HEK293 (cell line): ENCODE measurements at regions not wholly inside any gene's neighbourhood (a gene's known extent, or its start where the extent isn't known, plus 50 kb on each side); places are given as distances from the start of the nearest gene placed in this dataset.

Experiments used
- CTCF ChIA-PET: fragments of 350-600 bp; formaldehyde crosslinking; extraction: SDS; loops from one replicate; lab custom pipeline; 2021; ENCODE audit warnings: antibody characterized with exemption; lab: Yijun Ruan, JAX
- POLR2A ChIA-PET: fragments of 300-600 bp; formaldehyde crosslinking; extraction: SDS; loops from one replicate; lab custom pipeline; 2020; ENCODE audit warnings: antibody characterized with exemption, inconsistent platforms; lab: Yijun Ruan, JAX
- H3K27ac ChIP-seq: fragments of 200-500 bp; sonication (Bioruptor generic); 2 replicates; pipeline ENCODE4 v1.5.1; 2014; ENCODE audit warnings: low read depth, low read length, control low read depth, inconsistent platforms; ENCODE audit errors: extremely low read depth
- H3K36me3 ChIP-seq, 2 experiments: fragments of 200-500 bp in 1 of 2; sonication (Bioruptor generic) in 1 of 2; 1 replicate in 1 of 2; 2 replicates in 1 of 2; pipeline ENCODE4 v1.5.1; 2014 to 2017; ENCODE audit warnings: inconsistent platforms in 2 of 2, low read length in 2 of 2; ENCODE audit not compliant: control insufficient read depth in 2 of 2, insufficient read depth in 1 of 2
- H3K4me1 ChIP-seq: fragments of 200-500 bp; sonication (Bioruptor generic); 2 replicates; pipeline ENCODE4 v1.5.1; 2014; ENCODE audit warnings: mild to moderate bottlenecking, low read length, inconsistent platforms; ENCODE audit not compliant: control insufficient read depth, insufficient read depth
- H3K4me3 ChIP-seq: 2 replicates; pipeline ENCODE4 v1.5.1; 2011; ENCODE audit warnings: low read depth, mild to moderate bottlenecking, control low read depth, low read length, moderate library complexity
- H3K9me3 ChIP-seq: fragments of 200-500 bp; sonication (Bioruptor generic); 2 replicates; pipeline ENCODE4 v1.5.1; 2014; ENCODE audit warnings: low read depth, low read length, inconsistent platforms; ENCODE audit not compliant: control insufficient read depth, insufficient read depth
- FEZF1 ChIP-seq: fragments of 450-650 bp; formaldehyde crosslinking; IDR thresholded peaks from 2 replicates; pipeline ENCODE4 v1.5.1; 2016; ENCODE audit warnings: missing biosample characterization, missing genetic modification characterization
- GLIS1 ChIP-seq: fragments of 450-650 bp; formaldehyde crosslinking; IDR thresholded peaks from 2 replicates; pipeline ENCODE4 v1.5.1; 2016; ENCODE audit warnings: missing biosample characterization, missing genetic modification characterization
- HOXC10 ChIP-seq: sonication (generic); formaldehyde crosslinking; IDR thresholded peaks from 2 replicates; pipeline ENCODE4 v1.8.1; 2023; ENCODE audit warnings: mild to moderate bottlenecking, missing genetic modification reagents
- INSM2 ChIP-seq: fragments of 450-650 bp; formaldehyde crosslinking; IDR thresholded peaks from 2 replicates; pipeline ENCODE4 v1.5.1; 2016; ENCODE audit warnings: missing biosample characterization, missing genetic modification characterization
- KLF7 ChIP-seq: fragments of 450-650 bp; formaldehyde crosslinking; IDR thresholded peaks from 2 replicates; pipeline ENCODE4 v1.5.1; 2016; ENCODE audit warnings: missing biosample characterization, missing genetic modification characterization, borderline replicate concordance
- PRDM2 ChIP-seq: fragments of 450-650 bp; formaldehyde crosslinking; IDR thresholded peaks from 2 replicates; pipeline ENCODE4 v1.5.1; 2016; ENCODE audit warnings: missing biosample characterization, missing genetic modification characterization, borderline replicate concordance
- TCF7L2 ChIP-seq: IDR thresholded peaks from 2 replicates; pipeline ENCODE4 v1.6.1; 2011; ENCODE audit warnings: low read depth, mild to moderate bottlenecking, inconsistent platforms, low read length, moderate library complexity, borderline replicate concordance
- ZBTB11 ChIP-seq: fragments of 450-650 bp; formaldehyde crosslinking; conservative IDR thresholded peaks from 2 replicates; pipeline ENCODE4 v1.5.1; 2016; ENCODE audit warnings: low read depth, missing biosample characterization, missing genetic modification characterization
- ZBTB26 ChIP-seq: fragments of 450-650 bp; formaldehyde crosslinking; optimal IDR thresholded peaks from 2 replicates; pipeline ENCODE3; 2016; ENCODE audit warnings: missing biosample characterization, mild to moderate bottlenecking, missing genetic modification characterization
- ZBTB48 ChIP-seq: fragments of 450-650 bp; formaldehyde crosslinking; IDR thresholded peaks from 2 replicates; pipeline ENCODE4 v1.5.1; 2016; ENCODE audit warnings: missing biosample characterization, missing genetic modification characterization
- ZFP41 ChIP-seq: fragments of 450-650 bp; formaldehyde crosslinking; IDR thresholded peaks from 2 replicates; pipeline ENCODE4 v1.5.1; 2016; ENCODE audit warnings: missing biosample characterization, missing genetic modification characterization, borderline replicate concordance
- ZNF121 ChIP-seq: fragments of 450-650 bp; formaldehyde crosslinking; IDR thresholded peaks from 2 replicates; pipeline ENCODE4 v1.5.1; 2016; ENCODE audit warnings: missing biosample characterization, missing genetic modification characterization
- ZNF266 ChIP-seq: fragments of 450-650 bp; formaldehyde crosslinking; IDR thresholded peaks from 2 replicates; pipeline ENCODE4 v1.5.1; 2016; ENCODE audit warnings: missing biosample characterization, missing genetic modification characterization, low read depth
- ZNF302 ChIP-seq: fragments of 450-650 bp; formaldehyde crosslinking; IDR thresholded peaks from 2 replicates; pipeline ENCODE4 v1.5.1; 2016; ENCODE audit warnings: missing biosample characterization, missing genetic modification characterization, low read depth
- ZNF394 ChIP-seq: fragments of 450-650 bp; formaldehyde crosslinking; IDR thresholded peaks from 2 replicates; pipeline ENCODE4 v1.5.1; 2016; ENCODE audit warnings: missing biosample characterization, missing genetic modification characterization, mild to moderate bottlenecking, moderate library complexity, borderline replicate concordance
- ZNF473 ChIP-seq: fragments of 450-650 bp; formaldehyde crosslinking; IDR thresholded peaks from 2 replicates; pipeline ENCODE4 v1.5.1; 2017; ENCODE audit warnings: missing biosample characterization, missing genetic modification characterization
- ZNF76 ChIP-seq: fragments of 450-650 bp; formaldehyde crosslinking; IDR thresholded peaks from 2 replicates; pipeline ENCODE4; 2016; ENCODE audit warnings: low read depth, missing biosample characterization, missing genetic modification characterization, borderline replicate concordance
- ZNF843 ChIP-seq: fragments of 450-650 bp; formaldehyde crosslinking; IDR thresholded peaks from 2 replicates; pipeline ENCODE4 v1.5.1; 2016; ENCODE audit warnings: missing biosample characterization, missing genetic modification characterization
- ZSCAN16 ChIP-seq: fragments of 450-650 bp; formaldehyde crosslinking; IDR thresholded peaks from 2 replicates; pipeline ENCODE4 v1.5.1; 2016; ENCODE audit warnings: missing biosample characterization, missing genetic modification characterization
- TF ChIP-seq, protein P1 (sequence below): fragments of 450-650 bp; formaldehyde crosslinking; IDR thresholded peaks from 2 replicates; pipeline ENCODE4 v1.5.1; 2016; ENCODE audit warnings: missing biosample characterization, missing genetic modification characterization

DNA sequence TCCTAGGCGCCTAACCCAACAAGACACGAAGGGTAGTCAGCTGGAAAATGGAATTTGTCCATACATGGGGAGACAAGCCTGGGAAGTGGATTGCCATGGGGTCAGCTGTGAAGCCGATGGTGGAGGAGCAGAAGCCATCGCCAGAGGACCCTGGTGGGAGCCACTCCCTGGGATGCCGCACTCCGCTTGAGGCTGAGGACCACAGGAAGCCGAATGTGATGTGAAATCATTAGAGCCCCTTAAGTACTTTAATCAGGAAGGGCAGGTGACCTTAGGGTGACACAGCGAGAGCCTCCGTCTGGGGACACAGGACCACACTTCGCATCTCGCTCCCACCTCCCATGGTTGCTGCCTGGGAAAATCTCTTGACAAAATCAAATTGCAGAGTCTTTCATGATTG is 614.6 kb upstream of the MGMT start:
- CTCF ChIA-PET: no interaction called here
- no peak overlapping the region for H3K27ac ChIP-seq
- TF ChIP-seq ZBTB26 (no peak), GLIS1 (tag by site-specific recombination) (no peak), ZNF843 (tag by site-specific recombination) (no peak), FEZF1 (tag by site-specific recombination) (no peak), INSM2 (tag by site-specific recombination) (no peak), ZBTB11 (no peak), ZNF394 (tag by site-specific recombination) (no peak), PRDM2 (tag by site-specific recombination) (no peak), ZNF473 (no peak), KLF7 (no peak), ZNF302 (tag by site-specific recombination) (no peak), TCF7L2 (no peak), ZFP41 (tag by site-specific recombination) (no peak), ZNF76 (tag by site-specific recombination) (no peak), ZBTB48 (no peak), ZNF266 (tag by site-specific recombination) (no peak), ZNF121 (tag by site-specific recombination) (no peak), HOXC10 (CRISPR knock-in tag) (no peak), ZSCAN16 (tag by site-specific recombination) (no peak)
- TF ChIP-seq, protein P1, sequence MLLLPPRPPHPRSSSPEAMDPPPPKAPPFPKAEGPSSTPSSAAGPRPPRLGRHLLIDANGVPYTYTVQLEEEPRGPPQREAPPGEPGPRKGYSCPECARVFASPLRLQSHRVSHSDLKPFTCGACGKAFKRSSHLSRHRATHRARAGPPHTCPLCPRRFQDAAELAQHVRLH (tag by site-specific recombination): no peak
- POLR2A ChIA-PET: no interaction called here
- no peaks in the 10 kb centered on the region for H3K36me3 ChIP-seq
- H3K4me1 ChIP-seq: peaks cover 8% of the 10 kb centered on the region
- no peak overlapping the region for H3K4me3 ChIP-seq
- no peaks in the 10 kb centered on the region for H3K9me3 ChIP-seq
